Liver (tissue), 8 donors: ENCODE measurements at regions not wholly inside any gene's neighbourhood (a gene's known extent, or its start where the extent isn't known, plus 50 kb on each side); places are given as distances from the start of the nearest gene placed in this dataset.

Experiments used
- DNase-seq: peaks from one replicate; pipeline ENCODE4 v3.0.0-alpha.2; 2017; ENCODE audit warnings: low spot score
- H3K27ac ChIP-seq, 2 donors: one replicate each; pipeline ENCODE4 v1.7.0; 2013; ENCODE audit warnings: inconsistent platforms in 2 of 2, low read length in 2 of 2, control low read depth in 1 of 2, low read depth in 1 of 2, mild to moderate bottlenecking in 1 of 2
- H3K27me3 ChIP-seq, 4 donors: one replicate each; pipeline versions ENCODE4 v1.6.1 to v1.7.0; 2013; ENCODE audit warnings: low read length in 3 of 4, inconsistent platforms in 1 of 4, mild to moderate bottlenecking in 1 of 4, moderate library complexity in 1 of 4; ENCODE audit not compliant: control insufficient read depth in 4 of 4, insufficient read depth in 4 of 4
- H3K36me3 ChIP-seq, 4 donors: one replicate each; pipeline versions ENCODE4 v1.6.1 to v1.7.0; 2013; ENCODE audit warnings: low read length in 3 of 4, mild to moderate bottlenecking in 3 of 4, low read depth in 1 of 4, moderate library complexity in 1 of 4; ENCODE audit not compliant: control insufficient read depth in 4 of 4, insufficient read depth in 3 of 4
- H3K4me1 ChIP-seq, 4 donors: one replicate each; pipeline versions ENCODE4 v1.6.1 to v1.7.0; 2013; ENCODE audit warnings: low read length in 3 of 4, mild to moderate bottlenecking in 3 of 4, moderate library complexity in 1 of 4; ENCODE audit not compliant: control insufficient read depth in 4 of 4, insufficient read depth in 4 of 4
- H3K4me3 ChIP-seq, 3 donors: one replicate each; pipeline versions ENCODE4 v1.6.1 to v1.7.0; 2013; ENCODE audit warnings: low read length in 3 of 3, control low read depth in 1 of 3, low read depth in 1 of 3, mild to moderate bottlenecking in 1 of 3
- H3K9ac ChIP-seq, 2 donors: one replicate each; pipeline ENCODE4 v1.7.0; 2013; ENCODE audit warnings: low read length in 2 of 2, mild to moderate bottlenecking in 2 of 2, moderate library complexity in 2 of 2, control low read depth in 1 of 2, low read depth in 1 of 2
- H3K9me3 ChIP-seq, 4 donors: one replicate each; pipeline versions ENCODE4 v1.6.1 to v1.7.0; 2013; ENCODE audit warnings: low read length in 3 of 4; ENCODE audit not compliant: control insufficient read depth in 4 of 4
- ATF3 ChIP-seq: IDR thresholded peaks from 2 replicates; pipeline ENCODE4 v1.6.1; 2016; ENCODE audit warnings: antibody characterized with exemption
- EGR1 ChIP-seq, 2 donors: IDR thresholded peaks; 2 replicates each; pipeline ENCODE4 v1.6.1; 2016 to 2018; ENCODE audit warnings: antibody characterized with exemption in 2 of 2, low read depth in 2 of 2
- FOXA1 ChIP-seq: IDR thresholded peaks from 2 replicates; pipeline ENCODE4 v1.6.1; 2016; ENCODE audit warnings: antibody characterized with exemption
- FOXA2 ChIP-seq: IDR thresholded peaks from 2 replicates; pipeline ENCODE4 v1.6.1; 2016; ENCODE audit warnings: antibody characterized with exemption
- GABPA ChIP-seq, 2 donors: IDR thresholded peaks in 1 of 2; conservative IDR thresholded peaks in 1 of 2; 2 replicates each; pipeline ENCODE4 v1.6.1; 2016; ENCODE audit warnings: antibody characterized with exemption in 2 of 2, mild to moderate bottlenecking in 1 of 2, moderate library complexity in 1 of 2
- HNF4A ChIP-seq, 2 donors: conservative IDR thresholded peaks; 2 replicates each; pipeline ENCODE4 v1.6.1; 2016; ENCODE audit warnings: antibody characterized with exemption in 2 of 2, mild to moderate bottlenecking in 2 of 2
- HNF4G ChIP-seq: IDR thresholded peaks from 2 replicates; pipeline ENCODE4 v1.6.1; 2016; ENCODE audit warnings: antibody characterized with exemption
- JUND ChIP-seq, 2 donors: IDR thresholded peaks; 2 replicates each; pipeline ENCODE4 v1.6.1; 2016; ENCODE audit warnings: antibody characterized with exemption in 2 of 2
- MAX ChIP-seq: IDR thresholded peaks from 2 replicates; pipeline ENCODE4 v1.6.1; 2016; ENCODE audit warnings: antibody characterized with exemption
- NR2F2 ChIP-seq: IDR thresholded peaks from 2 replicates; pipeline ENCODE4 v1.6.1; 2016; ENCODE audit warnings: antibody characterized with exemption
- RAD21 ChIP-seq, 2 donors: IDR thresholded peaks; 2 replicates each; pipeline ENCODE4 v1.6.1; 2016; ENCODE audit warnings: antibody characterized with exemption in 2 of 2, mild to moderate bottlenecking in 2 of 2
- RXRA ChIP-seq, 2 donors: IDR thresholded peaks; 2 replicates each; pipeline ENCODE4 v1.6.1; 2017 to 2018; ENCODE audit warnings: antibody characterized with exemption in 2 of 2, mild to moderate bottlenecking in 1 of 2
- SP1 ChIP-seq: IDR thresholded peaks from 2 replicates; pipeline ENCODE4 v1.6.1; 2018; ENCODE audit warnings: antibody characterized with exemption, mild to moderate bottlenecking
- TAF1 ChIP-seq: conservative IDR thresholded peaks from 2 replicates; pipeline ENCODE4 v1.6.1; 2016; ENCODE audit warnings: antibody characterized with exemption, mild to moderate bottlenecking
- YY1 ChIP-seq: IDR thresholded peaks from 2 replicates; pipeline ENCODE4 v1.6.1; 2016; ENCODE audit warnings: antibody characterized with exemption, mild to moderate bottlenecking
- WGBS: extraction: QIAGEN DNeasy Blood & Tissue Kit; methylation state at CpG from one replicate; pipeline ENCODE4 v1.1.7; 2013; 5-methylcytosine and 5-hydroxymethylcytosine counted together
- TF ChIP-seq, protein P1 (sequence below): fragments of 150-350 bp; IDR thresholded peaks from 2 replicates; pipeline ENCODE4 v1.5.1; 2017; ENCODE audit warnings: improper control_type of control experiment, low read depth, low read length; ENCODE audit not compliant: missing input control
- TF ChIP-seq, protein P2 (sequence below): IDR thresholded peaks from 2 replicates; pipeline ENCODE4 v1.6.1; 2016; ENCODE audit warnings: antibody characterized with exemption
- TF ChIP-seq, protein P3 (sequence below): IDR thresholded peaks from 2 replicates; pipeline ENCODE4 v1.6.1; 2016; ENCODE audit warnings: antibody characterized with exemption, mild to moderate bottlenecking
- donor health status: healthy.
- donor health status: healthy.
- donor health status: healthy.
- donor health status: healthy.
- donor health status: healthy.

DNA sequence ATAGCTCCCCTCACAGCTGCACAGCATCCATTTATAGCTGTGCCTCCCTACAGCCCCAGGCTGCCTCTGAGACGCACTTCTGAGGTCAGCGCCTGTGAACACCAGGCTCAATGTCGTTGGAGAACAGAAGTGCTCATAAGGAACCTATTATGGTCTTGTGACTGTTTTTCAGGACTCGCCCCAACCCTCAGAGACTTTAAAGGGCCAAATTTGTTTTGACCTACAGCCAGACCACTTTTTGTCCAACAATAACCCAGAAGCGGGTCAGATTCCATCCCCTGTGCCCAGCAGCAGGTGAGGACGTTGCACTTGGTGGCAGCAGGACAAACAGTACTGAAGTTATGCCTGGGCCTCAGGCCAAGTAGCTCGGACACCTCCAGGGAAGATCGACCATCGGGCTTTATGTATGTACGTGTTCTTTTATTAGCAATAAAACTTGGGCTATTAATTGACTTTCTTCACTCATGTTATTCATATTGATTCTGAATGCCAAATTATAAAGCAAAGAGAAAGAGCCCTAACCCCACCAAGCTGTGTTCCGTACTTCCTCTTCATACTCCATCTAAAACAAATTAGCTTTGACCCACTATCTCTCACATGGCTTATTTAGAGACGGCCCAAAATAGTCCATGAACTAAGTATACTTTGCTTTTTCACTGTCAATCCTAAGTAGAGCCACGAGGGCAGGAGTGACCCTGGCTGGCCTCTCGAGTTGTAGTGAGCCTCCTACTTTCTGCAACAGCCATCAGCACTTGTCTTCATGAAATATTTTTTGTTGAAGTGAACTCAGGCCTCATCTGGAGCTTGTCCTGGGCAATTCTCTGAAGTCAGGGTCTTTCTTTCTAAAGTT lies 92.3 kb upstream of the PAX6 start:
- Histone ChIP-seq H3K4me3 (peak overlapping the region in 1 of 3 donors; percentile 11), H3K9me3 (no peaks in the 10 kb centered on the region), H3K4me1 (peaks cover 4 to 20% (median 15%) of the 10 kb centered on the region in 4 donors), H3K27me3 (no peaks in the 10 kb centered on the region), H3K9ac (peak overlapping the region in 1 of 2 donors; percentile 33), H3K36me3 (no peaks in the 10 kb centered on the region), H3K27ac (peak overlapping the region; percentile 38 to 40)
- DNase-seq, result no peak
- TF ChIP-seq ATF3, result no peak
- TF ChIP-seq YY1, result peak; percentile 72
- TF ChIP-seq, protein P1, sequence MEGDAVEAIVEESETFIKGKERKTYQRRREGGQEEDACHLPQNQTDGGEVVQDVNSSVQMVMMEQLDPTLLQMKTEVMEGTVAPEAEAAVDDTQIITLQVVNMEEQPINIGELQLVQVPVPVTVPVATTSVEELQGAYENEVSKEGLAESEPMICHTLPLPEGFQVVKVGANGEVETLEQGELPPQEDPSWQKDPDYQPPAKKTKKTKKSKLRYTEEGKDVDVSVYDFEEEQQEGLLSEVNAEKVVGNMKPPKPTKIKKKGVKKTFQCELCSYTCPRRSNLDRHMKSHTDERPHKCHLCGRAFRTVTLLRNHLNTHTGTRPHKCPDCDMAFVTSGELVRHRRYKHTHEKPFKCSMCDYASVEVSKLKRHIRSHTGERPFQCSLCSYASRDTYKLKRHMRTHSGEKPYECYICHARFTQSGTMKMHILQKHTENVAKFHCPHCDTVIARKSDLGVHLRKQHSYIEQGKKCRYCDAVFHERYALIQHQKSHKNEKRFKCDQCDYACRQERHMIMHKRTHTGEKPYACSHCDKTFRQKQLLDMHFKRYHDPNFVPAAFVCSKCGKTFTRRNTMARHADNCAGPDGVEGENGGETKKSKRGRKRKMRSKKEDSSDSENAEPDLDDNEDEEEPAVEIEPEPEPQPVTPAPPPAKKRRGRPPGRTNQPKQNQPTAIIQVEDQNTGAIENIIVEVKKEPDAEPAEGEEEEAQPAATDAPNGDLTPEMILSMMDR, result no peak
- peak; percentile 43 to 45 for TF ChIP-seq RAD21 (IDR thresholded peaks at IDR 0.05)
- peak; percentile 45 for TF ChIP-seq NR2F2
- TF ChIP-seq, protein P2, sequence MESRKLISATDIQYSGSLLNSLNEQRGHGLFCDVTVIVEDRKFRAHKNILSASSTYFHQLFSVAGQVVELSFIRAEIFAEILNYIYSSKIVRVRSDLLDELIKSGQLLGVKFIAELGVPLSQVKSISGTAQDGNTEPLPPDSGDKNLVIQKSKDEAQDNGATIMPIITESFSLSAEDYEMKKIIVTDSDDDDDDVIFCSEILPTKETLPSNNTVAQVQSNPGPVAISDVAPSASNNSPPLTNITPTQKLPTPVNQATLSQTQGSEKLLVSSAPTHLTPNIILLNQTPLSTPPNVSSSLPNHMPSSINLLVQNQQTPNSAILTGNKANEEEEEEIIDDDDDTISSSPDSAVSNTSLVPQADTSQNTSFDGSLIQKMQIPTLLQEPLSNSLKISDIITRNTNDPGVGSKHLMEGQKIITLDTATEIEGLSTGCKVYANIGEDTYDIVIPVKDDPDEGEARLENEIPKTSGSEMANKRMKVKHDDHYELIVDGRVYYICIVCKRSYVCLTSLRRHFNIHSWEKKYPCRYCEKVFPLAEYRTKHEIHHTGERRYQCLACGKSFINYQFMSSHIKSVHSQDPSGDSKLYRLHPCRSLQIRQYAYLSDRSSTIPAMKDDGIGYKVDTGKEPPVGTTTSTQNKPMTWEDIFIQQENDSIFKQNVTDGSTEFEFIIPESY, result peak; percentile 69
- TF ChIP-seq EGR1 (IDR thresholded peaks at IDR 0.05; ENCODE audit: low read depth in 2 of 2), result no peak
- TF ChIP-seq GABPA (IDR thresholded peaks at IDR 0.05 in 1 of 2, conservative IDR thresholded peaks at IDR 0.05 in 1 of 2), result no peak
- peak; percentile 94 to 96 for TF ChIP-seq RXRA (IDR thresholded peaks at IDR 0.05)
- peak; percentile 63 for TF ChIP-seq MAX
- TF ChIP-seq, protein P3, sequence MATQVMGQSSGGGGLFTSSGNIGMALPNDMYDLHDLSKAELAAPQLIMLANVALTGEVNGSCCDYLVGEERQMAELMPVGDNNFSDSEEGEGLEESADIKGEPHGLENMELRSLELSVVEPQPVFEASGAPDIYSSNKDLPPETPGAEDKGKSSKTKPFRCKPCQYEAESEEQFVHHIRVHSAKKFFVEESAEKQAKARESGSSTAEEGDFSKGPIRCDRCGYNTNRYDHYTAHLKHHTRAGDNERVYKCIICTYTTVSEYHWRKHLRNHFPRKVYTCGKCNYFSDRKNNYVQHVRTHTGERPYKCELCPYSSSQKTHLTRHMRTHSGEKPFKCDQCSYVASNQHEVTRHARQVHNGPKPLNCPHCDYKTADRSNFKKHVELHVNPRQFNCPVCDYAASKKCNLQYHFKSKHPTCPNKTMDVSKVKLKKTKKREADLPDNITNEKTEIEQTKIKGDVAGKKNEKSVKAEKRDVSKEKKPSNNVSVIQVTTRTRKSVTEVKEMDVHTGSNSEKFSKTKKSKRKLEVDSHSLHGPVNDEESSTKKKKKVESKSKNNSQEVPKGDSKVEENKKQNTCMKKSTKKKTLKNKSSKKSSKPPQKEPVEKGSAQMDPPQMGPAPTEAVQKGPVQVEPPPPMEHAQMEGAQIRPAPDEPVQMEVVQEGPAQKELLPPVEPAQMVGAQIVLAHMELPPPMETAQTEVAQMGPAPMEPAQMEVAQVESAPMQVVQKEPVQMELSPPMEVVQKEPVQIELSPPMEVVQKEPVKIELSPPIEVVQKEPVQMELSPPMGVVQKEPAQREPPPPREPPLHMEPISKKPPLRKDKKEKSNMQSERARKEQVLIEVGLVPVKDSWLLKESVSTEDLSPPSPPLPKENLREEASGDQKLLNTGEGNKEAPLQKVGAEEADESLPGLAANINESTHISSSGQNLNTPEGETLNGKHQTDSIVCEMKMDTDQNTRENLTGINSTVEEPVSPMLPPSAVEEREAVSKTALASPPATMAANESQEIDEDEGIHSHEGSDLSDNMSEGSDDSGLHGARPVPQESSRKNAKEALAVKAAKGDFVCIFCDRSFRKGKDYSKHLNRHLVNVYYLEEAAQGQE, result peak; percentile 50
- peak in 1 of 2 donors; percentile 50 for TF ChIP-seq JUND (IDR thresholded peaks at IDR 0.05)
- peak; percentile 49 for TF ChIP-seq FOXA1
- TF ChIP-seq TAF1, result no peak
- peak; percentile 84 for TF ChIP-seq HNF4G
- peak; percentile 71 for TF ChIP-seq FOXA2
- peak; percentile 96 for TF ChIP-seq SP1
- peak; percentile 93 to 95 for TF ChIP-seq HNF4A (conservative IDR thresholded peaks at IDR 0.05)
- WGBS, result 42% methylated on average over 14 of the region's 14 CpGs
